GM19324 (cell line): ENCODE measurements at regions not wholly inside any gene's neighbourhood (a gene's known extent, or its start where the extent isn't known, plus 50 kb on each side); places are given as distances from the start of the nearest gene placed in this dataset.
"Not testable (repeated sequence)": the region's sequence is repeated elsewhere in the genome, so short reads cannot be mapped to it uniquely, and the experiment has no call there.

Experiments
- ATAC-seq: cut with Tn5 transposase; IDR thresholded peaks from one replicate; pipeline ENCODE4 v1.9.1; 2021; ENCODE audit warnings: mild to moderate bottlenecking, moderate library complexity; ENCODE audit not compliant: unreplicated experiment, low FRiP score

GRCh38 chr20:19921284-19921793 lies 95.8 kb upstream of the NAA20 start:
- no peak for ATAC-seq

- not testable (repeated sequence) for ATAC-seq
Observed at GRCh38 chr20:19921829-19922228, 95.3 kb upstream of the NAA20 start.

- ATAC-seq = no peak
Observed at GRCh38 chr20:19922716-19923115, 94.4 kb upstream of the NAA20 start.

GRCh38 chr20:19923762-19924161 lies 93.4 kb upstream of the NAA20 start:
- ATAC-seq = no peak

GRCh38 chr20:19924255-19924654 lies 92.9 kb upstream of the NAA20 start:
- no peak for ATAC-seq

- no peak for ATAC-seq
Observed at GRCh38 chr20:19926591-19926990, 90.6 kb upstream of the NAA20 start.

- no peak for ATAC-seq
Observed at GRCh38 chr20:19928328-19929011, 88.7 kb upstream of the NAA20 start.

- no peak for ATAC-seq
Observed at GRCh38 chr20:19929012-19929360, 88.2 kb upstream of the NAA20 start.

- no peak for ATAC-seq
Observed at GRCh38 chr20:19929481-19930145, 87.5 kb upstream of the NAA20 start.

- no peak for ATAC-seq
Observed at GRCh38 chr20:19930426-19930825, 86.7 kb upstream of the NAA20 start.

GRCh38 chr20:19932170-19932667 lies 84.9 kb upstream of the NAA20 start:
- ATAC-seq = no peak

GRCh38 chr20:19934792-19935491 lies 82.2 kb upstream of the NAA20 start:
- no peak for ATAC-seq

GRCh38 chr20:19935842-19936241 lies 81.3 kb upstream of the NAA20 start:
- ATAC-seq = no peak

- ATAC-seq = no peak
Observed at GRCh38 chr20:19936466-19937200, 80.5 kb upstream of the NAA20 start.

GRCh38 chr20:19937218-19937617 lies 79.9 kb upstream of the NAA20 start:
- peak; percentile 32 for ATAC-seq

- peak; percentile 58 for ATAC-seq
Observed at GRCh38 chr20:19937651-19938420, 79.3 kb upstream of the NAA20 start.

GRCh38 chr20:19938421-19939090 lies 78.6 kb upstream of the NAA20 start:
- ATAC-seq = no peak

- no peak for ATAC-seq
Observed at GRCh38 chr20:19940988-19941460, 76.1 kb upstream of the NAA20 start.

- ATAC-seq = no peak
Observed at GRCh38 chr20:19942611-19943010, 74.6 kb upstream of the NAA20 start.
